ENCODE measurements at regions not wholly inside any gene's neighbourhood (a gene's known extent, or its start where the extent isn't known, plus 50 kb on each side); places are given as distances from the start of the nearest gene placed in this dataset.
"Not testable (repeated sequence)": the region's sequence is repeated elsewhere in the genome, so short reads cannot be mapped to it uniquely, and the experiment has no call there.

DNA sequence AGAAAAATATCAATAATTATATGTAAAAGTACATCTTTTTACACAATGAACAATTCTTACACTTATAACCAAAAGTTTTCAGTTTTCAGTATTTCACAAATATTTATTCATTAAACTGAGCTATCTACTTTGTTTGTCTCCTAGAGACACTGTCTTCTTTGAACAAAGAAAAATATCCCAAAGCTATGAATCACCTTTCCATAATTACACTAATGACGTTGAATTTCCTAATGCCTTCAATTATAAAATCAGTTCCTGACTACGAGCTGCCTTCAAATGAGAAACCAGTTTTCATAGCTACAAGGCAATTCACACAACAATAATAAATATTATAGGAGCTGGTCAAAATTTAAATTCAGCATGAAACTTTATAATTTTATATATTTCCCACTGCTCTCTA, 201.8 kb upstream of the BRINP3 start:
- TF ChIP-seq ARNT (IDR thresholded peaks at IDR 0.05) (no peak), FOXA1 (IDR thresholded peaks at IDR 0.05) (no peak), CTBP1 (IDR thresholded peaks at IDR 0.05; ENCODE audit: borderline replicate concordance) (no peak), HDGF (IDR thresholded peaks at IDR 0.05; ENCODE audit: borderline replicate concordance) (no peak), FOXM1 (IDR thresholded peaks at IDR 0.05; ENCODE audit: borderline replicate concordance) (no peak), NFRKB (IDR thresholded peaks at IDR 0.05) (no peak), ELF4 (IDR thresholded peaks at IDR 0.05) (no peak), L3MBTL2 (conservative IDR thresholded peaks at IDR 0.05) (no peak)
- TF ChIP-seq, protein P1, sequence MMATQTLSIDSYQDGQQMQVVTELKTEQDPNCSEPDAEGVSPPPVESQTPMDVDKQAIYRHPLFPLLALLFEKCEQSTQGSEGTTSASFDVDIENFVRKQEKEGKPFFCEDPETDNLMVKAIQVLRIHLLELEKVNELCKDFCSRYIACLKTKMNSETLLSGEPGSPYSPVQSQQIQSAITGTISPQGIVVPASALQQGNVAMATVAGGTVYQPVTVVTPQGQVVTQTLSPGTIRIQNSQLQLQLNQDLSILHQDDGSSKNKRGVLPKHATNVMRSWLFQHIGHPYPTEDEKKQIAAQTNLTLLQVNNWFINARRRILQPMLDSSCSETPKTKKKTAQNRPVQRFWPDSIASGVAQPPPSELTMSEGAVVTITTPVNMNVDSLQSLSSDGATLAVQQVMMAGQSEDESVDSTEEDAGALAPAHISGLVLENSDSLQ (IDR thresholded peaks at IDR 0.05) = no peak
- CTCF ChIA-PET = no interaction called here
- POLR2A ChIA-PET = no interaction called here
- no peak for DNase-seq (ENCODE audit: extremely low spot score)

DNA sequence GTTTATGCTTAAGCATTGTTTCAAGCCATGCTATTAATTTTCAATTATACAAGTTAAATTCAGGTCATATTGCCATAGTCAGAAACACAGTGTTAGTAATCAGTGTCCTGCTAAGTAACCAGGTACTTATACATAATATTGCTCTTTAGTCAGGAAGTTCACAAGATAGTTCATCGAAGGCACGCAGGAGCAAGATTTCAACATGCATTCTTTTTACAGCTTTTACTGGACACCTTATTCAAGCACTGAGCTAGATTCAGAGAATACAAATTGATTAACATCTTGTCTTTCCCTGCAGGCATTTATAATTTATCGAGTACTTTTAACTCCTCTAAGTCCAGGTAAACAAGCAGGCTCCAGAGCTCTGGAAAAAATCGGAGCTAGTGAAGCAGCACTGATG, 202.3 kb upstream of the BRINP3 start:
- no peak for TF ChIP-seq LEF1 (IDR thresholded peaks at IDR 0.05; ENCODE audit: borderline replicate concordance)
- TF ChIP-seq CTBP1 (IDR thresholded peaks at IDR 0.05; ENCODE audit: borderline replicate concordance) = no peak
- TF ChIP-seq ARNT (IDR thresholded peaks at IDR 0.05) = no peak
- no peak for TF ChIP-seq SUZ12 (IDR thresholded peaks at IDR 0.05)
- TF ChIP-seq FOXK2 (IDR thresholded peaks at IDR 0.05) = no peak
- no peak for TF ChIP-seq SP1 (IDR thresholded peaks at IDR 0.05)
- TF ChIP-seq NFRKB (IDR thresholded peaks at IDR 0.05) = no peak
- TF ChIP-seq FOXA1 (IDR thresholded peaks at IDR 0.05) = no peak
- TF ChIP-seq, protein P1 (IDR thresholded peaks at IDR 0.05) = no peak
- TF ChIP-seq BHLHE40 (IDR thresholded peaks at IDR 0.05; ENCODE audit: borderline replicate concordance) = no peak
- no peak for TF ChIP-seq HDGF (IDR thresholded peaks at IDR 0.05; ENCODE audit: borderline replicate concordance)
- TF ChIP-seq TARDBP (IDR thresholded peaks at IDR 0.05) = no peak
- no peak for TF ChIP-seq ELF4 (IDR thresholded peaks at IDR 0.05)
- no peak for TF ChIP-seq L3MBTL2 (conservative IDR thresholded peaks at IDR 0.05)
- TF ChIP-seq FOXM1 (IDR thresholded peaks at IDR 0.05; ENCODE audit: borderline replicate concordance) = no peak
- no peak for TF ChIP-seq ZNF384 (IDR thresholded peaks at IDR 0.05)
- CTCF ChIA-PET = no interaction called here
- POLR2A ChIA-PET = no interaction called here
- DNase-seq (ENCODE audit: extremely low spot score) = no peak

DNA sequence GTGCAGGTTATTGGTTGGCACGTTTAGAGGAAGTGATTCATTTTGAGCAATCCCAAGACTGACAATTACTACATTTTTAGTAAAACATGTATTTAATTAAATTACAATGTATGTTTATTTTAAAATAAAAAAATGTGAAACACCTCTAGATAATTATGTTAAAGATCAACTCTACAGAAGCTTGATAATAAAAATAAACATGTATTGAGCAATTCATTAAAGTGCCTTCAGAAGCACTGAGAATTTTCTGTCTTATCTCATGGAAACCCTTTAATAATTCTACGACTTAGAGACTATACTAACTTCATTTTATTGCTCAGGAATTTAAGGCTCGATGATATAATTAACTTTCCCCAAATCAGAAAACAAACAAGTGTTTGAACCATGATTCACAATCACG, 208.0 kb upstream of the BRINP3 start:
- CTCF ChIA-PET = no interaction called here
- POLR2A ChIA-PET = no interaction called here

DNA sequence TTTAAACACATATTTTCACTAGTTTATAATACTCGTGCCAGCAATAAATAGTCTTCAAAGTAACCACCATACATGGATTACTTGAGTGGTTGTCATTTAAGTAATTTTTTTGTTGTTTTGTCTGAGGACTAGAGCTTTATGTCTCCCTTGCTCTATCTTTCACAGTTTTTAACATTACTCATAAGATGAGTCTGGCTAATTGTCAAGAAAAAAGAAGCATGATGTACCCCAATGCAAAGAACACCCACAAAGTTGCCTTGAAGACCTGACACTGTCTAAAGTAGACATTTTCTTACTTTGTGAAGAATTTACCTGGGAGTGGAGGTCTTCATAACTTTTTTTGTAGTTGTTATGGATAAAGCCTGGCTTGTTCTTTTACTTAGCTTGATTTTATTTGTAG, 210.4 kb upstream of the BRINP3 start:
- ChIA-PET CTCF (no interaction called here), POLR2A (no interaction called here)
- DNase-seq (ENCODE audit: extremely low spot score) = no peak
- TF ChIP-seq L3MBTL2 (conservative IDR thresholded peaks at IDR 0.05) (no peak), FOXK2 (IDR thresholded peaks at IDR 0.05) (no peak), SUZ12 (IDR thresholded peaks at IDR 0.05) (no peak), CTBP1 (IDR thresholded peaks at IDR 0.05; ENCODE audit: borderline replicate concordance) (no peak)
- TF ChIP-seq, protein P1 (IDR thresholded peaks at IDR 0.05) = no peak

More for the DNA sequence above, 208.0 kb upstream of the BRINP3 start:
- DNase-seq (ENCODE audit: extremely low spot score) = no peak
- TF ChIP-seq LEF1 (IDR thresholded peaks at IDR 0.05; ENCODE audit: borderline replicate concordance) = no peak
- no peak for TF ChIP-seq NFRKB (IDR thresholded peaks at IDR 0.05)
- no peak for TF ChIP-seq FOXM1 (IDR thresholded peaks at IDR 0.05; ENCODE audit: borderline replicate concordance)
- no peak for TF ChIP-seq ARNT (IDR thresholded peaks at IDR 0.05)
- TF ChIP-seq FOXA1 (IDR thresholded peaks at IDR 0.05) = no peak
- TF ChIP-seq FOXK2 (IDR thresholded peaks at IDR 0.05) = no peak
- TF ChIP-seq ELF4 (IDR thresholded peaks at IDR 0.05) = no peak
- no peak for TF ChIP-seq SUZ12 (IDR thresholded peaks at IDR 0.05)
- TF ChIP-seq, protein P1 (IDR thresholded peaks at IDR 0.05) = no peak
- no peak for TF ChIP-seq CTBP1 (IDR thresholded peaks at IDR 0.05; ENCODE audit: borderline replicate concordance)
- no peak for TF ChIP-seq BHLHE40 (IDR thresholded peaks at IDR 0.05; ENCODE audit: borderline replicate concordance)
- TF ChIP-seq HDGF (IDR thresholded peaks at IDR 0.05; ENCODE audit: borderline replicate concordance) = no peak
- TF ChIP-seq TARDBP (IDR thresholded peaks at IDR 0.05) = no peak
- no peak for TF ChIP-seq SP1 (IDR thresholded peaks at IDR 0.05)
- TF ChIP-seq L3MBTL2 (conservative IDR thresholded peaks at IDR 0.05) = no peak
- TF ChIP-seq ZNF384 (IDR thresholded peaks at IDR 0.05) = no peak

DNA sequence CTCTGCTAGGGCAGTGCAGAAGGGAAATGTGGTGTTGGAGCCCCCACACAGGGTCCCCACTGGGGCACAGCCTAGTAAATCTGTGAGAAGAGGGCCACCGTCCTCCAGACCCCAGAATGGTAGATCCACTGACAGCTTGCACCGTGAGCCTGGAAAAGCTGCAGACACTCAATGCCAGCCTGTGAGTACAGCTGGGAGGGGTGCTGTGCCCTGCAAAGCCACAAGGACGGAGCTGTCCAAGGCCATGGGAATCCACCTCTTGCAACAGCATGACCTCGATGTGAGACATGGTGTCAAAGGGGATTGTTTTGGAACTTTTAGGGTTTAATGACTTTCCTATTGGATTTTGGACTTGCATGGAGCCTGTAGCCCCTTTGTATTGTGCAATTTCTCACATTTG, 220.8 kb upstream of the BRINP3 start:
- DNase-seq (ENCODE audit: extremely low spot score); POLR2A ChIA-PET; CTCF ChIA-PET: not testable (repeated sequence)

DNA sequence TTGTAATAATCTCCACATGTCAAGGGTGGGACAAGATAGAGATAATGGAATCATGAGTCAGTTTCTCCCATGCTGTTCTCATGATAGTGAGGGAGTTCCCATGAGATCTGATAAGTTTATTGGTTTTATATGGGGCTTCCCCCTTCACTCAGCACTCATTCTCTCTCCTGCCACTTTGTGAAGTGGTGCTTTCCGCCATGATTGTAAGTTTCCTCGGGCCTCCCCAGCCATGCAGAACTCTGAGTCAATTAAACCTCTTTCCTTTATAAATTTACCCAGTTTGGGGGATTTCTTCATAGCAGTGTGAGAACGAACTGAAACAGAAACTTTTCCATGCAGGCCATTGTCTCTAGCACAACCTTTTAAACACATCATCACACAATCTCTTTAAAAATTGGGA, 221.5 kb upstream of the BRINP3 start:
- POLR2A ChIA-PET = no interaction called here
- DNase-seq (ENCODE audit: extremely low spot score) = no peak
- TF ChIP-seq ELF4 (IDR thresholded peaks at IDR 0.05) (no peak), L3MBTL2 (conservative IDR thresholded peaks at IDR 0.05) (no peak)
- CTCF ChIA-PET = no interaction called here
